Posterior cingulate gyrus (tissue), 11 donors: ENCODE measurements at regions not wholly inside any gene's neighbourhood (a gene's known extent, or its start where the extent isn't known, plus 50 kb on each side); places are given as distances from the start of the nearest gene placed in this dataset.
"Not testable (repeated sequence)": the region's sequence is repeated elsewhere in the genome, so short reads cannot be mapped to it uniquely, and the experiment has no call there.

Experiments
- DNase-seq, 10 donors: peaks; one replicate each; pipeline versions ENCODE4 v3.0.0 to v3.0.0-alpha.2; 2020 to 2021; ENCODE audit warnings: mixed read lengths in 3 of 10
- intact Hi-C: fragments of 100-400 bp; cut with DNase I; formaldehyde crosslinking; loops from one replicate; pipeline ENCODE4 v1.15.1; 2023

DNA sequence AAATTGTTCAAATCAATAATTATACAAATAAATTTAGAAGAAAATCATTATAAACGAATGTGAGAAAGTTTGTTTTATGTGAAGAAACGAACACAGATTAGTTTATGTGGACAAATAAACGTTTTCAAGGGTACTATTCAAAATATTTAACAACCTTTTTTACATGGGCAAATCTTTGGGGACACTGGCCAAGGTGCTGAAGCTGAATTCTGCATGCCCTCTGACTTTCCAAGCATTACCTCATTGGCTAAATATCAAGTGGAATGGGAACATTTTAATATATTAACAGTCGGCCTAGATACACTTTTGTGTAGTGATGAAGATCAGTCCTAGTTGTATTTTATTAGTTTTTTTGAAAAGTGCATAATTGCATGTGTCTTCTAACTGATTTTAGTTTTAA is 636.4 kb upstream of the DPPA4 start:
- intact Hi-C loops = no loop called here
- no peak for DNase-seq

GRCh38 chr3:109977897-109978296 is 640.6 kb upstream of the DPPA4 start:
- no peak for DNase-seq
- intact Hi-C loops = no loop called here

GRCh38 chr3:109982201-109982600 is 644.9 kb upstream of the DPPA4 start:
- no peak for DNase-seq
- intact Hi-C loops = no loop called here

DNA sequence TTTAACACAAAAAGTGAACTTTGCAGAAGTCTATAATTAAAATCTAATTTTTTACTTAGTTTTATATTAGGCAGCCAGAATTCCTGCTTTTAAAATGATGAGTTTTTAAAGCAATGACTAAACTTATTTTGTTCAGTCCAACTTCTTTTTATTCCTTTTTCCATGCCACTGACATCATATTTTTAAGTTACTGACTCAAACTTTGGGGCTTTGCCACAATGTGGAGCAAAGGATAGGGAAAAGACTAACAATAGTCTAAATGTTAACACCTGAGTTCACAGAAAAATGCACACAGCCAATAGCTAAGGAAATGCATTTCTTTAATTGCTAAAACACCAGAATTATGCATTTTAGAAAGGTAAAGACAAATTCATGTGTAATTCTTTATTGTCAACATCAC is 647.6 kb upstream of the DPPA4 start:
- intact Hi-C loops = no loop called here
- DNase-seq = no peak

GRCh38 chr3:109985943-109986555 is 648.7 kb upstream of the DPPA4 start:
- DNase-seq = no peak
- intact Hi-C loops = no loop called here

DNA sequence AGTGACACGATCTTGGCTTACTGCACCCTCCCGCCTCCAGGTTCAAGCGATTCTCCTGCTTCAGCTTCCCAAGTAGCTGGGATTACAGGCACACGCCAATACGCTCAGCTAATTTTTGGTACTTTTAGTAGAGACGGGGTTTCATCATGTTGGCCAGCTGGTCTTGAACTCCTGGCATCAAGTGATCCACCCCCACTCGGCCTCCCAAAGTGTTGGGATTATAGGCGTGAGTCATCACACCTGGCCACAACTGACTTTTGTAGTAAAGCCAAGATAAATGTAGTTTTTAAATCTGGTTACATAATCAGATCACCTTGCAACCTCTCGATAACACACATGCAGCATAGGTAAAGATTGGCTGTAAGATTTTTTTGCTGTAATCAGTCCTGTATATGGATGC is 657.5 kb upstream of the DPPA4 start:
- intact Hi-C loops = no loop called here
- no peak for DNase-seq

GRCh38 chr3:109995377-109995776 is 658.0 kb upstream of the DPPA4 start:
- intact Hi-C loops = no loop called here
- no peak for DNase-seq

- intact Hi-C loops = not testable (repeated sequence)
- DNase-seq = peak in 1 of 10 donors; percentile 44
Observed at GRCh38 chr3:110001905-110002304, 664.6 kb upstream of the DPPA4 start.

- intact Hi-C loops = no loop called here
- no peak for DNase-seq
Observed at GRCh38 chr3:110006913-110007312, 669.6 kb upstream of the DPPA4 start.

DNA sequence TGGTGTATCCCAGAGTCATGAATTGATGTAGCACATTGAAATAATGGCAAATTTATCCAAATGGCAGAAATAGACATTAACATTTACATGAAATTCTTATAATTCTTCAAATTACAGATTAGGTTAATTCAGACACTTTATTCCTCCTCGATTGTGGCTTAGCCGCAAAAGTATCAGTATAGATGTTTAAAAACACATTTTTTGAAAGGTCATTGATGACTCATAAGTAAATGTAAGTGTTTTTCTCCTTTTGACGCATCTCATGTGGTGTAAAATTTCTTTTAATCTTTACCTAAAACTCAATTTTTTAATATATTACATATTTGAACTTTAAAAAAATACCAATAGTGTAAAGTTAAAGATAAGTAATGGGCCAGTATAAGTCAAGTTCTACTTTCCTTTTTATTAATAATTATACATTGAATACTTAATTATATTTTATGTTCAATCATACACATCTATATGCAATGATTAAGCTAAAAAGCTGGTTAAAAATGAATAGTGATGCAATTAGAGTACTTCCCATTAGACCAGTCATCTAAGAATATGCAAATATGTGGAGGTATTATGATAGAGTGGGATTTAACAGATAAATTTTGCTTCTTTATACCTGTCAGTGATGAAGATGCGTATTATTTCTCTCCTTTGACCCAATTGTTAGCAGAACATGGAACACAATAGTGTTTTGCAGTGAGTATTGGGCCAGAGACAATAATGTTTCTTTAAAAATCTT is 678.1 kb upstream of the DPPA4 start:
- intact Hi-C loops = no loop called here
- no peak for DNase-seq

DNA sequence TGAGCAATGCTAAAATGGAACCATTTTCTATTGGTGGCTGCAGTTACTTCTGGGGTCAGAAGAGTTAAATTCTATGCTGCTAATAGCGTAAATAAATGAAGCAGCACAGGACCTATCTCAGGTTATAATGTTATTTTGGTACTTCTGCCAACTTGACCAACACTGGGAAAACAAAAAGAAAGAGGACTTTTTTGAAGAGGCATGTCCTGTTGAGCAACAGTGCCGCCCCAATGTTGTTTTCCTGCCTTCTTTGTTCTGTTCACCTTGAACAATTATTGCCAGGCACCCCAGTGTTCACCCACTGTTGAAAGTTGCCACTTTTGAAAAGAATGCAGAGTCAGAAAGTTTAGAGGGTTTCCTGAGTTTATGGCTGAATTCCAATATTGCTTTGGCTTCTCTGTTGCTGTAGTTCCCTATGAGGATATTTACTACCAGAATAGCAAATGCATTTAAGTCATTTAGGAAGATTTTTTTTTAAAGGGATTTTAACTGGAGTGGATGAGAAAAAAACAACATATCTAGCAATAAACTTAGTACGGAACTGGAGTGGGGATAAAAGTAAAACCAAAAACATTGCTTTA is 679.0 kb upstream of the DPPA4 start:
- intact Hi-C loops = no loop called here
- no peak for DNase-seq

DNA sequence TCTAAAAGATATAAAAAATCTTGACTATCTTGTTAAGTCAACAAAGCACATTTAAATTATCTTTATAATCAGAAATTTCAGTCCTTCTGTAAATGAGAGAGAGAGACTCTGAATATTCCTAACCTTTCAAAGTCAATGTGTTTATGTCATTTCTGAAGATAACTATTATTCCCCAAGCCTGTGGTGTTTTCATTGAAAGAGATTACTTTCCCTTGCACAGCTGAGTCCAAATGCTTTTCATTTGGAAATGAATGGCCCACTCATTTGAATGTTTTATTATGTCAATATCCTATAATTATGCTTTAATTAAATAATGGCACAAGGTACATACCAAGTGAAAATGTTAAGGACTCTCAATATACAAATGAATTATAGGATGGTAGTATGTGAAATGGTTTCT is 680.0 kb upstream of the DPPA4 start:
- DNase-seq = no peak

DNA sequence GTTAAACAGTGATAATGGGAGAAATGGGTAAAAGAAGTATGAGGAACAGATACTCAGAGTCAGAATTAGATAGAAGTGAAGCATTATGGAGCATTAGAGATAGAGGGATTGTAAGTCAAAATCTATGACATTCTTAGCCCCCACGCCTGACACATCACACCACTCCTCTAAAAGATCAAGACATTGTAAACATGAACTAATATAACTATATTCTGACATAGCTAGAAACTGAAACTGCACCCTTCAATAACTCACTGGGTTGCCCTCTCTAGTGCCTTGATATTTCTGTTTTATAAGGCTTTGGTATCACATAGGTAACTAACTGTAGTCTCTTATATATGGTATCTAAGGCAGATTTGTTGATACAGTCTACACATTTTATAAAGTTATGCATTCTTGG is 684.3 kb upstream of the DPPA4 start:
- intact Hi-C loops = no loop called here
- DNase-seq = no peak

More for the DNA sequence above, 680.0 kb upstream of the DPPA4 start:
- intact Hi-C loops = no loop called here

GRCh38 chr3:110023022-110023421 is 685.7 kb upstream of the DPPA4 start:
- intact Hi-C loops, DNase-seq: not testable (repeated sequence)

DNA sequence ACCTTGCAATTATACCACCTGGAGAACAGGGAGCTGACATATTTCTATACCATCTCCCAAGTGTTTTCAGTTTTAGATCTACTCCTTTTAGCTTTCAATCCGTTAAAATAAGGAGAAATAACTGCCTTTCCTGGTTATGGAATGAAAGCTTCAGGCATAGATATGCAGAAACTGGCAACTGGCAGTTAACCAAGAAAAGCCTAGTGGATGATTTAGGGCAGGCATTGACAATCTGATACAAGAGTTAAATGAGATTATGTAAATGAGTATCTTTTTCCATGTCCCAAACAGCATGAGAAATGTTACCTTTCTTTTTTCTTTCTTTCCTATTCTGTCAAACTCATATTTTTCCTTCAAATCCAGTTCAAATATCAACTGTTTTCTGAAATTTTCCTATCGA is 689.1 kb upstream of the DPPA4 start:
- intact Hi-C loops = no loop called here
- DNase-seq = no peak

DNA sequence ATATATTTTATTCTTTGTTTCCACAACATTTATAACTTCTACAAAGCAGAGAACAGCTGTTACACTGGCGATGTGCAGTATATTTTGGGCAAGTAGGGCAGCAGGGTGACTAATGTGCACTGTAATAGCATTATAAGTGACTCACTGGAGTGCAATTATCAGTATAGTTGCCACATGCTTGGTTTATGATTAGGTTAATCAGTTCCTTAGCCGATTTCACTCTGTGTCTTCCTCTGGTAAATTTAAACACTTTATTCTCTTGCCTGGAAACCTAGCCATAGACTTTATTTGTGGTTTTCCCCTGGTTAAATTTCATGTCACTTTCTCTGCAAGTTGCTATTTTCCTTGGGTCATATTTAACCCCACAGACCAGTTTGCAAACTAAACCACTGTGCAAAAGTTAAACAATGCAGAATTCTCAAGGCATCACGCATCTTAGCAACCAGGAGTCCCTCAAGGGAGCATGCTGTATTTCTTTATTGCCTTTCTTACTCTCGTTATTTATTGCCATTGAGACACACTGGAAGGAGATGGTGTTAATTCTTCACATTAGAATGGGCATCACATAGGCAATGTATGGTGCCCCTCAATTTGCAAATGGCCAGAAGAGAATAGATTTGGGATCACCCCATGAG is 690.2 kb upstream of the DPPA4 start:
- intact Hi-C loops = no loop called here
- peak in 1 of 10 donors; percentile 5 for DNase-seq

- DNase-seq = no peak
- intact Hi-C loops = no loop called here
Observed at GRCh38 chr3:110031975-110032374, 694.6 kb upstream of the DPPA4 start.

DNA sequence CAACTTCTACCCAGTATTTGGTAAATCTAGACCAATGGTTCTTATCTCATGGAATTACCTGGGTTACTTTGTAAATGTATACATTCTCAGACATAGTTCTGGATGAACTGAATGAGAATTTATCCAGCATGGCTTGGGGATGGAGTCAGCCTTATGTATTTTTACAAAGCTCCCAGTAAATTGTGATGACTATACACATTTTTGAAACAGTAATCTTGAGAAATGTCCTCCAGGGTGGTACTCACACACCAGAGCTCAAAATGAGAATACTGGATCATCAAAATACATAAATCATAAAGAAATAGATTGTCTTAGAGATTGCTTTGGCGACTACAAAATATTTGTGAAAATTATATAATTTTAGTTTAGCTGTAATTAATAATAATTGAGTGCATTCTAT is 722.1 kb upstream of the DPPA4 start:
- DNase-seq = no peak
- intact Hi-C loops = no loop called here

DNA sequence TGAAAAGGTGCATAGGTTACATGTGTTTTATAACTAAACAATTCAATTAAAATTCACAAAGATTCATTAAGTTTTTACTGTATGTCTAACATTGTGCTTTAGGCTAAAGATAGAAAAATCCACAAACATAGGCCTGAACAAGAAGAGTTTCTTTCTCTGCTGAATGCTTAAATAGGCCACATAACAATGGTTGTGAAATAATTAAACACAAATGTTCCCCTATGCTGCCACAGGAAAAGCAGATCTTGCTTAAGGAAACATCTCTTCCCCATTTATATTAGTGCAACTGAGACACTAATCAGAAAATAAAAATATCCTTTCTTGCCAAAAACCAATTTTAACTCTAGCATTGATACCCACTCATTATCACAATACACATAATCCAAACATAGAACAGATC is 725.4 kb upstream of the DPPA4 start:
- intact Hi-C loops = no loop called here
- DNase-seq = no peak

DNA sequence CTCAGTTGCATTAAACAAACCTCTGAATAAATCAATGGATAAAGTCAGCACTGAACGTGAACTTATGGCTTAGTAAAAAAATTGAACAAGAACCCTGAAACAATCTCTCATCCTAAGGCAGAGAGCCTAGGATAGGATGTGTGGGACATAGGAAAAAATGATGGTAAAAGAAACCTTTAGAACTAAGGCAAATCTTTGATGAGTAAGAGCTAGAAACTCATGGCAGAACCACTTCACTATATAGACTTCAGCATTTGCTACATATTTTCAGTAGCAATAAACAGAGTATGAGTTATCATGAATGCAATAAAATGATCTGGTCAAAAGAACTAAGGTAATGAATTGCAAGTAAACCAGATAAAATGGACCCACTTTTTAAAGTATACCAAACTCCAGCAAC is 725.8 kb upstream of the DPPA4 start:
- intact Hi-C loops = no loop called here
- DNase-seq = no peak

GRCh38 chr3:110066206-110066605 is 728.9 kb upstream of the DPPA4 start:
- no peak for DNase-seq

GRCh38 chr3:110067527-110067926 is 730.2 kb upstream of the DPPA4 start:
- DNase-seq = no peak
- intact Hi-C loops = no loop called here

More at GRCh38 chr3:110066206-110066605, 728.9 kb upstream of the DPPA4 start:
- intact Hi-C loops = no loop called here
